ENCODE measurements at regions not wholly inside any gene's neighbourhood (a gene's known extent, or its start where the extent isn't known, plus 50 kb on each side); places are given as distances from the start of the nearest gene placed in this dataset.

GRCh38 chr11:119964136-119965025 lies 173.5 kb downstream of the TRIM29 start:
- no peak overlapping the region for H2AFZ ChIP-seq
- no peak overlapping the region for H3K4me2 ChIP-seq
- ChIA-PET POLR2A (ENCODE audit: unreplicated experiment) (no interaction called here), CTCF (no interaction called here)
- no peaks in the 10 kb centered on the region; the same call in 1 of the 2 replicates for H3K9me3 ChIP-seq (ENCODE audit: insufficient read depth, low read depth)
- H3K27ac ChIP-seq, result no peak overlapping the region
- H3K4me3 ChIP-seq, result no peak overlapping the region
- H3K36me3 ChIP-seq (ENCODE audit: low read depth), result no peaks in the 10 kb centered on the region
- no TSS peak for BruUV-seq (replicated peaks)
- H3K79me2 ChIP-seq (ENCODE audit: low read depth), result no peaks in the 10 kb centered on the region
- H3K4me1 ChIP-seq (replicated peaks; ENCODE audit: insufficient read depth), result 0 out of 2 replicates have a peak, but pooled peaks cover 5% of the 10 kb centered on the region
- TF ChIP-seq CTCF (conservative IDR thresholded peaks at IDR 0.05) (no peak), EZH2 (IDR thresholded peaks at IDR 0.05; ENCODE audit: low read depth) (no peak)
- no peaks in the 10 kb centered on the region for H3F3A ChIP-seq (ENCODE audit: insufficient read depth, low read depth)
- intact Hi-C loops (cut with micrococcal nuclease; ENCODE audit: unreplicated experiment), result no loop called here
- peak in 1 of 2 experiments; percentile 40 for DNase-seq
- no peaks in the 10 kb centered on the region for H4K20me1 ChIP-seq (ENCODE audit: insufficient read depth)
- no peaks in the 10 kb centered on the region for H3K9me2 ChIP-seq (ENCODE audit: insufficient read depth)
- H3K27me3 ChIP-seq (ENCODE audit: insufficient read depth, low read depth), result peaks cover 84% of the 10 kb centered on the region

- Histone ChIP-seq H3K4me2 (no peak overlapping the region), H3F3A (ENCODE audit: insufficient read depth, low read depth) (no peaks in the 10 kb centered on the region), H3K36me3 (ENCODE audit: low read depth) (no peaks in the 10 kb centered on the region), H3K4me1 (replicated peaks; ENCODE audit: insufficient read depth) (0 out of 2 replicates have a peak, but pooled peaks cover 5% of the 10 kb centered on the region), H3K27ac (no peak overlapping the region), H3K79me2 (ENCODE audit: low read depth) (no peaks in the 10 kb centered on the region), H3K9me2 (ENCODE audit: insufficient read depth) (no peaks in the 10 kb centered on the region), H3K9me3 (ENCODE audit: insufficient read depth, low read depth) (no peaks in the 10 kb centered on the region), H4K20me1 (ENCODE audit: insufficient read depth) (no peaks in the 10 kb centered on the region), H2AFZ (no peak overlapping the region), H3K4me3 (no peak overlapping the region), H3K27me3 (ENCODE audit: insufficient read depth, low read depth) (peaks cover 71% of the 10 kb centered on the region)
- CTCF ChIA-PET, result interaction anchor here (0.7 kb wide), 1 partner anchor 218 kb away, joined by 4 read pairs; no protein-coding TSS in a partner anchor
- TF ChIP-seq CTCF (conservative IDR thresholded peaks at IDR 0.05) (no peak), EZH2 (IDR thresholded peaks at IDR 0.05; ENCODE audit: low read depth) (no peak)
- DNase-seq, result no peak
- POLR2A ChIA-PET (ENCODE audit: unreplicated experiment), result no interaction called here
- intact Hi-C loops (cut with micrococcal nuclease; ENCODE audit: unreplicated experiment), result no loop called here
- BruUV-seq (replicated peaks), result no TSS peak
These were observed 180.0 kb downstream of the TRIM29 start for GRCh38 chr11:119957951-119958350.

DNA sequence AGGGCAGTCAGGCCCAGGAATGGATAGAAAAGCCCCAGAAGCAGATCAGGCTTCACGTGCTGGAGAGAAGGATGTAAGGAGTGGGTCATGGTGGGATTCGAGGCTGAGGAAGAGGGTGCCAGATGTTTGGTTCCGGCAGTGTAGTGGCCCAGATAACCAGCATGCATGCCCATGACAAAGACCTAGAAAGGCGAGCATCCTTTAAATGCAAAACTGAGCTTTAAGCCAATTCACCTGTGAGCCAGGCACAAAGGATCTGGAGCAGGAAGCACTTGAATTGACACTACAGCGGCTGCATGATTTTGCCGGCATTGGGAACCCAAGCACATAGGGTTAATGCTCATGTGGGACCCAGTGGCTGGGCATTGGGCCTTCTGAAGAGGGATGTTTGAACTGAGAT lies 185.5 kb downstream of the TRIM29 start:
- Histone ChIP-seq H3K4me1 (replicated peaks; ENCODE audit: insufficient read depth) (no peaks in the 10 kb centered on the region), H3K27me3 (ENCODE audit: insufficient read depth, low read depth) (peaks cover 80% of the 10 kb centered on the region), H3K36me3 (ENCODE audit: low read depth) (no peaks in the 10 kb centered on the region), H3K9me2 (ENCODE audit: insufficient read depth) (no peaks in the 10 kb centered on the region), H3K4me2 (no peak overlapping the region), H3K9me3 (ENCODE audit: insufficient read depth, low read depth) (no peaks in the 10 kb centered on the region), H3K27ac (no peak overlapping the region), H3F3A (ENCODE audit: insufficient read depth, low read depth) (no peaks in the 10 kb centered on the region), H2AFZ (no peak overlapping the region), H3K79me2 (ENCODE audit: low read depth) (no peaks in the 10 kb centered on the region), H3K4me3 (no peak overlapping the region), H4K20me1 (ENCODE audit: insufficient read depth) (no peaks in the 10 kb centered on the region)
- ChIA-PET POLR2A (ENCODE audit: unreplicated experiment) (interaction anchor here (0.7 kb wide), 1 partner anchor 848 kb away, joined by 15 read pairs; no protein-coding TSS in a partner anchor), CTCF (no interaction called here)
- intact Hi-C loops (cut with micrococcal nuclease; ENCODE audit: unreplicated experiment), result no loop called here
- BruUV-seq (replicated peaks), result no TSS peak
- DNase-seq, result no peak
- TF ChIP-seq EZH2 (IDR thresholded peaks at IDR 0.05; ENCODE audit: low read depth), result no peak
